SK-N-SH treated with all-trans-retinoic acid at 6 μM for 48 hours (cell line): ENCODE measurements at regions not wholly inside any gene's neighbourhood (a gene's known extent, or its start where the extent isn't known, plus 50 kb on each side); places are given as distances from the start of the nearest gene placed in this dataset.

Experiments
- ATAC-seq: fragments of 200-7000 bp; cut with Tn5 transposase; 3 replicates; pipeline ENCODE4 v1.9.1; 2020; ENCODE audit warnings: mild to moderate bottlenecking, moderate library complexity
- ARNTL ChIP-seq: fragments of 450-650 bp; formaldehyde crosslinking; IDR thresholded peaks from 2 replicates; pipeline ENCODE4 v1.5.0; 2020; ENCODE audit warnings: low read depth, mild to moderate bottlenecking, moderate library complexity, borderline replicate concordance
- BACH2 ChIP-seq: fragments of 250-450 bp; sonication (Bioruptor Pico); IDR thresholded peaks from 2 replicates; pipeline ENCODE4 v1.9.0; 2021; ENCODE audit warnings: mild to moderate bottlenecking, borderline replicate concordance
- CREB5 ChIP-seq: fragments of 250-450 bp; sonication (Bioruptor Pico); IDR thresholded peaks from 2 replicates; pipeline ENCODE4 v1.5.1; 2020; ENCODE audit warnings: low read depth, mild to moderate bottlenecking, moderate library complexity
- CSDC2 ChIP-seq: fragments of 250-450 bp; sonication (Bioruptor Pico); IDR thresholded peaks from 2 replicates; pipeline ENCODE4 v1.5.0; 2020; ENCODE audit warnings: mild to moderate bottlenecking, moderate library complexity
- CSRNP3 ChIP-seq: fragments of 250-450 bp; sonication (Bioruptor Pico); IDR thresholded peaks from 2 replicates; pipeline ENCODE4 v1.5.1; 2021; ENCODE audit warnings: mild to moderate bottlenecking, moderate library complexity
- ESRRG ChIP-seq: fragments of 250-450 bp; sonication (Bioruptor Pico); IDR thresholded peaks from 2 replicates; pipeline ENCODE4 v1.6.1; 2021; ENCODE audit warnings: mild to moderate bottlenecking
- GLIS3 ChIP-seq: fragments of 250-450 bp; sonication (Bioruptor Pico); IDR thresholded peaks from 2 replicates; pipeline ENCODE4 v1.5.0; 2020; ENCODE audit warnings: mild to moderate bottlenecking, moderate library complexity
- ISL1 ChIP-seq: fragments of 250-450 bp; sonication (Bioruptor Pico); IDR thresholded peaks from 2 replicates; pipeline ENCODE4 v2.1.2; 2022; ENCODE audit warnings: mild to moderate bottlenecking, moderate library complexity
- OSR1 ChIP-seq: fragments of 250-450 bp; sonication (Bioruptor Pico); IDR thresholded peaks from 2 replicates; pipeline ENCODE4 v1.8.0; 2022; ENCODE audit warnings: moderate library complexity, mild to moderate bottlenecking, inconsistent platforms
- POU6F1 ChIP-seq: fragments of 250-450 bp; sonication (Bioruptor Pico); IDR thresholded peaks from 2 replicates; pipeline ENCODE4 v1.8.0; 2021; ENCODE audit warnings: low read depth, mild to moderate bottlenecking, moderate library complexity, borderline replicate concordance
- PPARA ChIP-seq: fragments of 250-450 bp; sonication (Bioruptor Pico); IDR thresholded peaks from 2 replicates; pipeline ENCODE4 v1.5.0; 2020; ENCODE audit warnings: mild to moderate bottlenecking, borderline replicate concordance
- TSHZ2 ChIP-seq: fragments of 250-450 bp; sonication (Bioruptor Pico); IDR thresholded peaks from 2 replicates; pipeline ENCODE4 v1.5.0; 2020; ENCODE audit warnings: mild to moderate bottlenecking, moderate library complexity
- ZC3H10 ChIP-seq: fragments of 250-450 bp; sonication (Bioruptor Pico); IDR thresholded peaks from 2 replicates; pipeline ENCODE4 v1.5.1; 2021; ENCODE audit warnings: mild to moderate bottlenecking, moderate library complexity
- ZFP3 ChIP-seq: fragments of 250-450 bp; sonication (Bioruptor Pico); IDR thresholded peaks from 2 replicates; pipeline ENCODE4 v1.5.0; 2020; ENCODE audit warnings: mild to moderate bottlenecking, moderate library complexity
- ZFP30 ChIP-seq: fragments of 450-650 bp; formaldehyde crosslinking; IDR thresholded peaks from 2 replicates; pipeline ENCODE4 v1.5.0; 2022; ENCODE audit warnings: mild to moderate bottlenecking, moderate library complexity
- ZNF565 ChIP-seq: fragments of 450-650 bp; formaldehyde crosslinking; conservative IDR thresholded peaks from 2 replicates; pipeline ENCODE4 v1.5.0; 2020; ENCODE audit warnings: low read depth, mild to moderate bottlenecking, moderate library complexity
- ZNF70 ChIP-seq: fragments of 450-650 bp; formaldehyde crosslinking; IDR thresholded peaks from 2 replicates; pipeline ENCODE4 v1.5.0; 2020; ENCODE audit warnings: mild to moderate bottlenecking, moderate library complexity
- ZNF8 ChIP-seq: fragments of 450-650 bp; formaldehyde crosslinking; IDR thresholded peaks from 2 replicates; pipeline ENCODE4 v1.5.0; 2020; ENCODE audit warnings: mild to moderate bottlenecking, moderate library complexity

GRCh38 chr18:37769826-37770225 lies 204.2 kb upstream of the CELF4 start:
- TF ChIP-seq ESRRG (CRISPR knock-in tag): no peak
- no peak for TF ChIP-seq OSR1 (CRISPR knock-in tag)
- TF ChIP-seq ARNTL: no peak
- no peak for TF ChIP-seq POU6F1 (CRISPR knock-in tag)
- TF ChIP-seq BACH2 (CRISPR knock-in tag): no peak
- TF ChIP-seq ZC3H10: no peak
- TF ChIP-seq PPARA (CRISPR knock-in tag): no peak
- TF ChIP-seq GLIS3 (CRISPR knock-in tag): no peak
- no peak for TF ChIP-seq ZFP3 (CRISPR knock-in tag)
- TF ChIP-seq ZFP30 (CRISPR knock-in tag): no peak
- no peak for TF ChIP-seq ZNF8 (CRISPR knock-in tag)
- no peak for TF ChIP-seq ISL1 (CRISPR knock-in tag)
- no peak for TF ChIP-seq TSHZ2 (CRISPR knock-in tag)
- TF ChIP-seq CSRNP3 (CRISPR knock-in tag): no peak
- no peak for TF ChIP-seq CSDC2 (CRISPR knock-in tag)
- ATAC-seq: no peak

GRCh38 chr18:37764541-37765288 lies 199.1 kb upstream of the CELF4 start:
- TF ChIP-seq ZNF8 (CRISPR knock-in tag) (no peak), CSRNP3 (CRISPR knock-in tag) (no peak), ZNF70 (CRISPR knock-in tag) (no peak)
- ATAC-seq: no peak

- no peak for ATAC-seq
- no peak for TF ChIP-seq CREB5 (CRISPR knock-in tag)
- TF ChIP-seq ZFP30 (CRISPR knock-in tag): no peak
- no peak for TF ChIP-seq CSRNP3 (CRISPR knock-in tag)
- TF ChIP-seq ZNF565 (CRISPR knock-in tag): no peak
- TF ChIP-seq ZNF8 (CRISPR knock-in tag): no peak
- TF ChIP-seq TSHZ2 (CRISPR knock-in tag): no peak
- TF ChIP-seq CSDC2 (CRISPR knock-in tag): no peak
These were observed 196.6 kb upstream of the CELF4 start for GRCh38 chr18:37762076-37762621.
